ENCODE measurements at regions not wholly inside any gene's neighbourhood (a gene's known extent, or its start where the extent isn't known, plus 50 kb on each side); places are given as distances from the start of the nearest gene placed in this dataset.

DNA sequence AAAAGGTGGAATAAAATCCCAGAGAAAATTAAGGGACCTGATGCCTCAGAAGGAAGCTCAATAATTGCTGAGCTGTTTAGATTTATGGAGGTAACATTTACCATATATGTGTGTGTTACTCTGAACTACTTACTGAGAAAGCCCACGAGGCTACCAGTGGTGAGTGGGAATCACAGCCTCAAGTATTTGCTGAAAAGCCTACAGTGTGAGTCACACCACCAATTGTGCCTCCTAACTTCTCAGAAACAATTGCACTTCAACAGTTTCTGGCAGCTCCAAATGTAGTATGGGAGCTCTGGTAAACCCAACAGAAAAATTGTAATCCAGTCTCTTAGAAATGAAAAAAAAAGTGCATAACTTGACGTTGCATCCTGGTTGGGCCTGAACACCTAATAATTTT lies 551.6 kb downstream of the PRDM9 start:
- Histone ChIP-seq H3K27ac (no peak overlapping the region), H3K4me3 (no peak overlapping the region), H3K4me1 (no peaks in the 10 kb centered on the region), H3K36me3 (ENCODE audit: low read depth, missing control alignments) (no peaks in the 10 kb centered on the region), H3K27me3 (no peaks in the 10 kb centered on the region), H3K9me3 (no peaks in the 10 kb centered on the region)
- TF ChIP-seq, protein P1, sequence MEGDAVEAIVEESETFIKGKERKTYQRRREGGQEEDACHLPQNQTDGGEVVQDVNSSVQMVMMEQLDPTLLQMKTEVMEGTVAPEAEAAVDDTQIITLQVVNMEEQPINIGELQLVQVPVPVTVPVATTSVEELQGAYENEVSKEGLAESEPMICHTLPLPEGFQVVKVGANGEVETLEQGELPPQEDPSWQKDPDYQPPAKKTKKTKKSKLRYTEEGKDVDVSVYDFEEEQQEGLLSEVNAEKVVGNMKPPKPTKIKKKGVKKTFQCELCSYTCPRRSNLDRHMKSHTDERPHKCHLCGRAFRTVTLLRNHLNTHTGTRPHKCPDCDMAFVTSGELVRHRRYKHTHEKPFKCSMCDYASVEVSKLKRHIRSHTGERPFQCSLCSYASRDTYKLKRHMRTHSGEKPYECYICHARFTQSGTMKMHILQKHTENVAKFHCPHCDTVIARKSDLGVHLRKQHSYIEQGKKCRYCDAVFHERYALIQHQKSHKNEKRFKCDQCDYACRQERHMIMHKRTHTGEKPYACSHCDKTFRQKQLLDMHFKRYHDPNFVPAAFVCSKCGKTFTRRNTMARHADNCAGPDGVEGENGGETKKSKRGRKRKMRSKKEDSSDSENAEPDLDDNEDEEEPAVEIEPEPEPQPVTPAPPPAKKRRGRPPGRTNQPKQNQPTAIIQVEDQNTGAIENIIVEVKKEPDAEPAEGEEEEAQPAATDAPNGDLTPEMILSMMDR (IDR thresholded peaks at IDR 0.05) = no peak
- TF ChIP-seq POLR2A (IDR thresholded peaks at IDR 0.05) = no peak
- no peak for DNase-seq
- WGBS, 2 donors = 78 to 94% methylated on average over 2 of the region's 2 CpGs
- intact Hi-C loops (cut with DNase I; ENCODE audit: low total_unique reads) = no loop called here

DNA sequence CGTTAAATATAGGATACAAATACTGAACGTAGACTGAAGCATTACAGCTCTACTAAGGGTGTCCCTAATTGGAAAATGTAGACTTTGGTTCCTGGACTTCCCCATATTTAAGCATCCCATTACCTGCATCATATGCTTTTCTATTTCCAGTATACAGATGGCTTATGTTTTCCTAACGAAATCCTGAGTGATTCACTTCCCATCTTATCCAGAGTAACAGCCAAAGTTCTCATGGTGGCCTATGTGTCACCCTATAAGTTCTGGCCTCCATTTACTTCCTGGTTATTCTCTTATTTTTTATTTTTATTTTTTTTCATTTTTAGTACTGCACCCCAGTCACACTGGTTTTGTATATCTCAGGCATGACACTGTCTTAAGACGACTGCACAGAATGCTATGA lies 552.3 kb downstream of the PRDM9 start:
- Histone ChIP-seq H3K9me3 (no peaks in the 10 kb centered on the region), H3K27me3 (no peaks in the 10 kb centered on the region), H3K4me3 (no peak overlapping the region), H3K36me3 (ENCODE audit: low read depth, missing control alignments) (no peaks in the 10 kb centered on the region), H3K4me1 (no peaks in the 10 kb centered on the region), H3K27ac (no peak overlapping the region)
- DNase-seq = no peak
- WGBS, 2 donors = 79 to 85% methylated on average over 4 of the region's 4 CpGs
- intact Hi-C loops (cut with DNase I; ENCODE audit: low total_unique reads) = no loop called here
- TF ChIP-seq, protein P1 (IDR thresholded peaks at IDR 0.05) = no peak
- TF ChIP-seq POLR2A (IDR thresholded peaks at IDR 0.05) = no peak

DNA sequence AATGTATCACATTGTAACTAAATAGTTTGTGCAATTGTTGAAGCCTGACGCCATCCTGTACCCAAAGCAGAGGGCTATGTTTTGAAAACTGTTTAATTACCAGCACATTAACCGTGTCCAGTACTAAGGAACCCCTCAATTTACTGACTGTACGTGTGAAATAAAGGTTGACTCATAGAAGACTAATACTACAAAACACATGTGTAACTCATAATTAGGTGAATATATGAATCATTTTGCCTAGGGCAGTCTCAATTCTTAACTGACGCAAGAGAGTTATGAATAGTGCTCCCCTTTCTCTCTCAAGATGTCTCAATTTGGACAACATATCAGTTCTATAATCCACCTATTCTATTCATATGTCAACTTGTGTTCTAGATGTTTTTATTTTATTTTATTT lies 558.4 kb downstream of the PRDM9 start:
- Histone ChIP-seq H3K4me1 (no peaks in the 10 kb centered on the region), H3K27me3 (no peaks in the 10 kb centered on the region), H3K36me3 (ENCODE audit: low read depth, missing control alignments) (no peaks in the 10 kb centered on the region), H3K27ac (no peak overlapping the region), H3K9me3 (no peaks in the 10 kb centered on the region), H3K4me3 (no peak overlapping the region)
- intact Hi-C loops (cut with DNase I; ENCODE audit: low total_unique reads) = no loop called here
- DNase-seq = no peak
- TF ChIP-seq POLR2A (IDR thresholded peaks at IDR 0.05) = no peak
- TF ChIP-seq, protein P1 (IDR thresholded peaks at IDR 0.05) = no peak
- 84% methylated on average over 4 of the region's 4 CpGs for WGBS, 2 donors

DNA sequence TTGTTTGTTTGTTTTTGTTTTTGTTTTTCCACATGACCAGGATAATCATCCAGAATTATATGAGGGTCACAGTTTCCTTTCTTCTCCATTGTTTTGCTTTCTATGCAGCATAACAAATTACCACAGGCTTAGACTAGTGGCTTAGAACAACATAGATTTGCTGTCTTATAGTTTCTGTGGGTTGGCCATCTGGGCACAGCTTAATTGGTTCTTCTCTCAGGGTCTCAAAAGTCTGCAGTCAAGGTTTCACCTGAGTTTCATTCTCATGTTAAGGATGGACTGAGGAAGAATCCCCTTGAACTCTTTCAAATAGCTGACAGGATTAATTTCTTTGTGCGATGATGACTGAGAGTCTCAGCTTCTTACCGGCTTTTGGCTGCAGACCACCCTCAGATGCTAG lies 559.8 kb downstream of the PRDM9 start:
- no peak overlapping the region for H3K27ac ChIP-seq
- H3K4me1 ChIP-seq = no peaks in the 10 kb centered on the region
- H3K4me3 ChIP-seq = no peak overlapping the region
- DNase-seq = no peak
- intact Hi-C loops (cut with DNase I; ENCODE audit: low total_unique reads) = no loop called here
- no peak for TF ChIP-seq POLR2A (IDR thresholded peaks at IDR 0.05)
- TF ChIP-seq, protein P1 (IDR thresholded peaks at IDR 0.05) = no peak
- no peaks in the 10 kb centered on the region for H3K36me3 ChIP-seq (ENCODE audit: low read depth, missing control alignments)
- H3K9me3 ChIP-seq = no peaks in the 10 kb centered on the region
- no peaks in the 10 kb centered on the region for H3K27me3 ChIP-seq
- 92 to 95% methylated on average over 2 of the region's 2 CpGs for WGBS, 2 donors

DNA sequence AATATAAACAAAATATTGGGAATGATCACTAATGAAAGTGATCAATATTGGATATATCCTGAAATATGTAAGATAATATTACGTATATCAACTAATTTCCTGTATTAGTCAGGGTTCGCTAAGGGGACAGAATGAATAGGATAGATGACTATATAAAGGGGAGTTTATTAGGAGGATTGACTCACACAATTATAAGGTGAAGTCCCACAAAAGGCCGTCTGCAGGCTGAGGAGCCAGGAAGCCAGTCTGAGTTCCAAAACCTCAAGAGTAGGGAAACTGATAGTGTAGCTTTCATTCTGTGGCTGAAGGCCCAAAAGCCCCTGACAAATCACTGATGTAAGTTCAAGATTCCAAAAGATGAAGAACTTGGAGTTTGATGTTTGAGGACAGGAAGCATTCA lies 561.1 kb downstream of the PRDM9 start:
- Histone ChIP-seq H3K4me3 (no peak overlapping the region), H3K4me1 (no peaks in the 10 kb centered on the region), H3K36me3 (ENCODE audit: low read depth, missing control alignments) (no peaks in the 10 kb centered on the region), H3K9me3 (no peaks in the 10 kb centered on the region), H3K27me3 (no peaks in the 10 kb centered on the region), H3K27ac (no peak overlapping the region)
- 92 to 99% methylated on average over 3 of the region's 3 CpGs for WGBS, 2 donors
- intact Hi-C loops (cut with DNase I; ENCODE audit: low total_unique reads) = no loop called here
- no peak for DNase-seq
- TF ChIP-seq, protein P1 (IDR thresholded peaks at IDR 0.05) = no peak
- no peak for TF ChIP-seq POLR2A (IDR thresholded peaks at IDR 0.05)
